MM.1S (cell line): ENCODE measurements at regions not wholly inside any gene's neighbourhood (a gene's known extent, or its start where the extent isn't known, plus 50 kb on each side); places are given as distances from the start of the nearest gene placed in this dataset.

Source experiments
- DNase-seq: peaks from one replicate; pipeline ENCODE4 v3.0.0-alpha.2; 2015
- H2AFZ ChIP-seq: fragments of 300-600 bp; sonication (generic); 2 replicates; pipeline ENCODE4 v1.6.0; 2016; ENCODE audit warnings: antibody characterized with exemption, low read length
- H3F3A ChIP-seq: fragments of 300-600 bp; sonication (generic); 2 replicates; pipeline ENCODE4 v1.6.1; 2016; ENCODE audit warnings: mild to moderate bottlenecking, antibody characterized with exemption, low read length, moderate library complexity, mixed read lengths; ENCODE audit not compliant: insufficient read depth
- H3K27ac ChIP-seq: fragments of 300-600 bp; sonication (generic); 2 replicates; pipeline ENCODE4 v1.5.1; 2016; ENCODE audit warnings: mild to moderate bottlenecking, low read length
- H3K27me3 ChIP-seq: fragments of 300-600 bp; sonication (generic); replicated peaks from 2 replicates; pipeline ENCODE4 v1.6.0; 2016; ENCODE audit warnings: low read length; ENCODE audit not compliant: insufficient read depth
- H3K36me3 ChIP-seq: fragments of 300-600 bp; sonication (generic); replicated peaks from 2 replicates; pipeline ENCODE4 v1.6.1; 2016; ENCODE audit warnings: mild to moderate bottlenecking, low read length, mixed read lengths; ENCODE audit not compliant: insufficient read depth
- H3K4me1 ChIP-seq: fragments of 300-600 bp; sonication (generic); 2 replicates; pipeline ENCODE4 v1.6.1; 2016; ENCODE audit warnings: low read length, mixed read lengths
- H3K4me2 ChIP-seq: fragments of 300-600 bp; sonication (generic); 2 replicates; pipeline ENCODE4 v1.6.0; 2016; ENCODE audit warnings: low read depth, low read length
- H3K4me3 ChIP-seq: fragments of 300-600 bp; sonication (generic); 2 replicates; pipeline ENCODE4 v1.5.1; 2016; ENCODE audit warnings: low read length, mixed read lengths
- H3K79me2 ChIP-seq: fragments of 300-600 bp; sonication (generic); 2 replicates; pipeline ENCODE4 v1.6.1; 2016; ENCODE audit warnings: mixed run types, low read length, mixed read lengths
- H3K9ac ChIP-seq: fragments of 300-600 bp; sonication (generic); 2 replicates; pipeline ENCODE4 v1.6.1; 2016; ENCODE audit warnings: low read length, mixed read lengths
- H3K9me2 ChIP-seq: fragments of 300-600 bp; sonication (generic); replicated peaks from 2 replicates; pipeline ENCODE4 v1.6.1; 2016; ENCODE audit warnings: mild to moderate bottlenecking, low read length, mixed read lengths; ENCODE audit not compliant: insufficient read depth
- H3K9me3 ChIP-seq: fragments of 300-600 bp; sonication (generic); replicated peaks from 2 replicates; pipeline ENCODE4 v1.6.1; 2016; ENCODE audit warnings: mild to moderate bottlenecking, low read length, mixed read lengths; ENCODE audit not compliant: insufficient read depth
- H4K20me1 ChIP-seq: fragments of 300-600 bp; sonication (generic); 2 replicates; pipeline ENCODE4 v1.6.1; 2016; ENCODE audit warnings: mild to moderate bottlenecking, low read length, moderate library complexity, mixed read lengths; ENCODE audit not compliant: insufficient read depth
- EZH2 ChIP-seq: fragments of 300-600 bp; sonication (generic); optimal IDR thresholded peaks from 2 replicates; pipeline ENCODE3; 2017; ENCODE audit warnings: low read depth, mild to moderate bottlenecking, antibody characterized with exemption, low read length, mixed read lengths
- EZH2phosphoT487 ChIP-seq: fragments of 300-600 bp; sonication (generic); IDR thresholded peaks from 2 replicates; pipeline ENCODE4 v1.6.1; 2018; ENCODE audit warnings: antibody characterized with exemption, low read length
- TF ChIP-seq, protein P1 (sequence below): fragments of 300-600 bp; sonication (generic); IDR thresholded peaks from 2 replicates; pipeline ENCODE4 v1.5.1; 2016; ENCODE audit warnings: antibody characterized with exemption, low read length, mixed read lengths

DNA sequence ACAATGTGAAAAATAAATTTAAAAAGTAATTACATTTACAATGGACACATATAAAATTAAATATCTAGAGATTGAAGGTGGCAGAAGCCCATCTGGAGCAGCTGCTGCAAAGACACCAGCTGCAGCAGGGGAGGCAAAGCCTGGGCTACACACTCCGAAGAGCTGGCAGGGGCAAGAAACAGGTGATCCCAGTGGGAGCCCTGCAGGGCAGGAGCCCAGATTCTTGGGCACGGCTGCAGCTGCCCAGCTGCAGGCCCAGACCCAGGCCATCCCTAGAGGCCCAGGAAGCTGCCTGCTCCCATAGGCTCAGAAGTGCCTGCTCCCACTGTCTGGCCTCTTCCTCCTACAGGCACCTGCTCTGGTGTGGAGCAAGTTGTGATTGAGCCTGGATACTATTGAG, 1547.9 kb upstream of the SPRY2 start:
- H3K4me2 ChIP-seq, result no peak overlapping the region
- no peak overlapping the region for H3K27ac ChIP-seq
- no peaks in the 10 kb centered on the region for H3K9me3 ChIP-seq
- TF ChIP-seq EZH2phosphoT487 (no peak), EZH2 (no peak)
- TF ChIP-seq, protein P1, sequence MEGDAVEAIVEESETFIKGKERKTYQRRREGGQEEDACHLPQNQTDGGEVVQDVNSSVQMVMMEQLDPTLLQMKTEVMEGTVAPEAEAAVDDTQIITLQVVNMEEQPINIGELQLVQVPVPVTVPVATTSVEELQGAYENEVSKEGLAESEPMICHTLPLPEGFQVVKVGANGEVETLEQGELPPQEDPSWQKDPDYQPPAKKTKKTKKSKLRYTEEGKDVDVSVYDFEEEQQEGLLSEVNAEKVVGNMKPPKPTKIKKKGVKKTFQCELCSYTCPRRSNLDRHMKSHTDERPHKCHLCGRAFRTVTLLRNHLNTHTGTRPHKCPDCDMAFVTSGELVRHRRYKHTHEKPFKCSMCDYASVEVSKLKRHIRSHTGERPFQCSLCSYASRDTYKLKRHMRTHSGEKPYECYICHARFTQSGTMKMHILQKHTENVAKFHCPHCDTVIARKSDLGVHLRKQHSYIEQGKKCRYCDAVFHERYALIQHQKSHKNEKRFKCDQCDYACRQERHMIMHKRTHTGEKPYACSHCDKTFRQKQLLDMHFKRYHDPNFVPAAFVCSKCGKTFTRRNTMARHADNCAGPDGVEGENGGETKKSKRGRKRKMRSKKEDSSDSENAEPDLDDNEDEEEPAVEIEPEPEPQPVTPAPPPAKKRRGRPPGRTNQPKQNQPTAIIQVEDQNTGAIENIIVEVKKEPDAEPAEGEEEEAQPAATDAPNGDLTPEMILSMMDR, result no peak
- no peaks in the 10 kb centered on the region for H3K79me2 ChIP-seq
- H3K9ac ChIP-seq, result no peak overlapping the region
- no peaks in the 10 kb centered on the region for H3K9me2 ChIP-seq
- H3K4me1 ChIP-seq, result no peaks in the 10 kb centered on the region
- no peaks in the 10 kb centered on the region for H3K36me3 ChIP-seq
- no peak overlapping the region for H3K4me3 ChIP-seq
- H3K27me3 ChIP-seq, result no peaks in the 10 kb centered on the region
- no peaks in the 10 kb centered on the region for H4K20me1 ChIP-seq
- no peak overlapping the region for H2AFZ ChIP-seq
- DNase-seq, result no peak
- H3F3A ChIP-seq, result no peaks in the 10 kb centered on the region

DNA sequence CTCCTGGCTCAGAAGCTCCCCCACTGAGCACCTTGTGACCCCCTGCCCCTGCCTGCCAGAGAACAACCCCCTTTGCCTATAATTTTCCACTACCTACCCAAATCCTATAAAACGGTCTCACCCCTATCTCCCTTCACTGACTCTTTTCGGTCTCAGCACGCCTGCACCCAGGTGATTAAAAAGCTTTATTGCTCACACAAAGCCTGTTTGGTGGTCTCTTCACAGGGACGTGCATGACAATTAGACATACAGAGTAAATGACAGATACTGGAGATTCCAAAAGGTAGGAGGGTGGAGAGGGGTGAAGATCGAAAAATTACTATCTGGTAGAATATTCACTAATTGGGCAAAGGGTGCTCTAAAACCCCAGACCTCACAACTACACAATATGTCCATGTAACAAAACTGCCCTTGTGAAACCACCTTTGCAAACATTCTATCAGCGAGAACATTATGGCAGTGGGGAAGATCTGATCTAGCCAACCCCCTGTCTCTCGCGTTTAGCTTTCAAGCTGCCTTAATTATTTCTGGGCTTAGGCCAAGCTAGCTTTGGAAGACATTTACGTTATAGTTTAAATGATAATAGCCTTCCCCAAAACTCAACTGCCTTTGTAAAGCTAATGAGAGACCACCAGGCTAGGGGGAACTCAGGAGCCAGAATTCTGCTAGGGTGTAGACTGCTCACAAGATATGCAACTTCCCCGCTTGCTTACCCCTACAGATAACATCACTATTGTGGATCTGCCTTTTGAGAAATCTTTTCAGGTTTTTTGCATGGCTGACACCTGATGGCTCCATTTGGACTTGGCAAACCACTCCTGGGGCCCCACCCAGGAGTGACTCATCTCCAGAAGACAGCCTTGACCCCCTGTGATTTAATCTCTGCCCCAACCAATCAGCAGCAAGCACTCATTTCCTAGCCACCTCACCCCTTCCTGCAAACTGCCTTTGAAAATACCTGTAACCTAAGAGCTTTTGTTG, 1534.0 kb upstream of the SPRY2 start:
- no peaks in the 10 kb centered on the region for H3F3A ChIP-seq
- H3K9me3 ChIP-seq, result no peaks in the 10 kb centered on the region
- no peak overlapping the region for H3K9ac ChIP-seq
- no peaks in the 10 kb centered on the region for H4K20me1 ChIP-seq
- no peak overlapping the region for H3K27ac ChIP-seq
- no peaks in the 10 kb centered on the region for H3K4me1 ChIP-seq
- H3K9me2 ChIP-seq, result no peaks in the 10 kb centered on the region
- H3K27me3 ChIP-seq, result no peaks in the 10 kb centered on the region
- no peak for DNase-seq
- no peak overlapping the region for H3K4me3 ChIP-seq
- no peaks in the 10 kb centered on the region for H3K36me3 ChIP-seq
- TF ChIP-seq, protein P1, result no peak
- TF ChIP-seq EZH2phosphoT487 (no peak), EZH2 (no peak)
- H3K4me2 ChIP-seq, result no peak overlapping the region
- H3K79me2 ChIP-seq, result no peaks in the 10 kb centered on the region
- H2AFZ ChIP-seq, result no peak overlapping the region

DNA sequence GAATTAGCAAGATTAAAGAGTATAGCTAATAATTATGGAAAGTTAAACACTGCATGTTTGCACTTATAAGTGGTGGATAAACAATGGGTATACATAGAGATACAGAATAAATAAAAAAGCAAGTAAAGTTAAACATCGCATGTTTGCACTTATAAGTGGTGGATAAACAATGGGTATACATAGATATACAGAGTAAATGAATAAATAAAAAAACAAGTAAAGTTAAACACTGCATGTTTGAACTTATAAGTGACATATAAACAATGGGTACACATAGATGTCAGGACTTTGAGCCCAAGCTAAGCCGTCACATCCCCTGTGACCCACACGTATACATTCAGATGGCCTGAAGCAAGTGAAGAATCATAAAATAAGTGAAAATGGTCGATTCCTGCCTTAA, 1533.3 kb upstream of the SPRY2 start:
- Histone ChIP-seq H3K4me1 (no peaks in the 10 kb centered on the region), H3K79me2 (no peaks in the 10 kb centered on the region), H3K27me3 (no peaks in the 10 kb centered on the region), H3K9me3 (no peaks in the 10 kb centered on the region), H3K9ac (no peak overlapping the region), H2AFZ (no peak overlapping the region), H3K36me3 (no peaks in the 10 kb centered on the region), H3K4me3 (no peak overlapping the region), H3K9me2 (no peaks in the 10 kb centered on the region), H3K4me2 (no peak overlapping the region), H4K20me1 (no peaks in the 10 kb centered on the region), H3F3A (no peaks in the 10 kb centered on the region), H3K27ac (no peak overlapping the region)
- TF ChIP-seq EZH2 (no peak), EZH2phosphoT487 (no peak)
- TF ChIP-seq, protein P1, result no peak
- DNase-seq, result no peak
